SK-N-MC (cell line): ENCODE measurements at regions not wholly inside any gene's neighbourhood (a gene's known extent, or its start where the extent isn't known, plus 50 kb on each side); places are given as distances from the start of the nearest gene placed in this dataset.
"Not testable (repeated sequence)": the region's sequence is repeated elsewhere in the genome, so short reads cannot be mapped to it uniquely, and the experiment has no call there.

Experiments
- EZH2 ChIP-seq: fragments of 200-600 bp; sonication (generic); IDR thresholded peaks from one replicate; pipeline ENCODE4 v1.6.1; 2017; ENCODE audit warnings: antibody characterized with exemption
- FOXP2 ChIP-seq: optimal IDR thresholded peaks from 2 replicates; pipeline ENCODE3; 2011; ENCODE audit warnings: mild to moderate bottlenecking, moderate library complexity; ENCODE audit not compliant: insufficient read depth; ENCODE audit errors: extremely low read length, control extremely low read depth
- POLR2AphosphoS5 ChIP-seq: IDR thresholded peaks from 2 replicates; pipeline ENCODE4 v1.6.1; 2012; ENCODE audit warnings: mild to moderate bottlenecking, low read depth, low read length, borderline replicate concordance

GRCh38 chr6:11847068-11847467, 68.5 kb upstream of the ADTRP start:
- TF ChIP-seq POLR2AphosphoS5, EZH2, FOXP2: not testable (repeated sequence)
